ENCODE measurements at regions not wholly inside any gene's neighbourhood (a gene's known extent, or its start where the extent isn't known, plus 50 kb on each side); places are given as distances from the start of the nearest gene placed in this dataset.
"Not testable (repeated sequence)": the region's sequence is repeated elsewhere in the genome, so short reads cannot be mapped to it uniquely, and the experiment has no call there.

- DNase-seq (ENCODE audit: low spot score): not testable (repeated sequence)
Observed at GRCh38 chrX:124181515-124181914, 150.9 kb upstream of the TEX13D start.

GRCh38 chrX:124190440-124190839, 142.0 kb upstream of the TEX13D start:
- DNase-seq (ENCODE audit: low spot score): no peak

GRCh38 chrX:124194199-124194598, 138.3 kb upstream of the TEX13D start:
- DNase-seq (ENCODE audit: low spot score): no peak

GRCh38 chrX:124194901-124195300, 137.6 kb upstream of the TEX13D start:
- DNase-seq (ENCODE audit: low spot score): no peak

GRCh38 chrX:124203311-124203710, 129.1 kb upstream of the TEX13D start:
- no peak for DNase-seq (ENCODE audit: low spot score)

- peak; percentile 53 for DNase-seq (ENCODE audit: low spot score)
Observed at GRCh38 chrX:124208660-124209059, 123.8 kb upstream of the TEX13D start.

GRCh38 chrX:124209792-124210576, 122.5 kb upstream of the TEX13D start:
- DNase-seq (ENCODE audit: low spot score): no peak

GRCh38 chrX:124211312-124211942, 121.0 kb upstream of the TEX13D start:
- peak; percentile 65 for DNase-seq (ENCODE audit: low spot score)

- DNase-seq (ENCODE audit: low spot score): no peak
Observed at GRCh38 chrX:124212622-124213021, 119.8 kb upstream of the TEX13D start.

GRCh38 chrX:124215786-124216185, 116.7 kb upstream of the TEX13D start:
- no peak for DNase-seq (ENCODE audit: low spot score)

GRCh38 chrX:124216396-124217115, 115.9 kb upstream of the TEX13D start:
- DNase-seq (ENCODE audit: low spot score): no peak

- peak; percentile 76 for DNase-seq (ENCODE audit: low spot score)
Observed at GRCh38 chrX:124217304-124218251, 114.9 kb upstream of the TEX13D start.

- no peak for DNase-seq (ENCODE audit: low spot score)
Observed at GRCh38 chrX:124223524-124223923, 108.9 kb upstream of the TEX13D start.

- no peak for DNase-seq (ENCODE audit: low spot score)
Observed at GRCh38 chrX:124224528-124224927, 107.9 kb upstream of the TEX13D start.

- no peak for DNase-seq (ENCODE audit: low spot score)
Observed at GRCh38 chrX:124226129-124226528, 106.3 kb upstream of the TEX13D start.

GRCh38 chrX:124228849-124229248, 103.6 kb upstream of the TEX13D start:
- no peak for DNase-seq (ENCODE audit: low spot score)

- no peak for DNase-seq (ENCODE audit: low spot score)
Observed at GRCh38 chrX:124229374-124229773, 103.1 kb upstream of the TEX13D start.

GRCh38 chrX:124230655-124231450, 101.6 kb upstream of the TEX13D start:
- no peak for DNase-seq (ENCODE audit: low spot score)

- no peak for DNase-seq (ENCODE audit: low spot score)
Observed at GRCh38 chrX:124231451-124231759, 101.1 kb upstream of the TEX13D start.

- no peak for DNase-seq (ENCODE audit: low spot score)
Observed at GRCh38 chrX:124232523-124233201, 99.8 kb upstream of the TEX13D start.

GRCh38 chrX:124234348-124234747, 98.1 kb upstream of the TEX13D start:
- no peak for DNase-seq (ENCODE audit: low spot score)

All from pons (tissue), 1 donor.